HCT116 (cell line): ENCODE measurements at regions not wholly inside any gene's neighbourhood (a gene's known extent, or its start where the extent isn't known, plus 50 kb on each side); places are given as distances from the start of the nearest gene placed in this dataset.
"Not testable (repeated sequence)": the region's sequence is repeated elsewhere in the genome, so short reads cannot be mapped to it uniquely, and the experiment has no call there.

Source experiments
- ATAC-seq: fragments of 200-7000 bp; cut with Tn5 transposase; 2 replicates; pipeline ENCODE4 v1.9.1; 2020; ENCODE audit warnings: mild to moderate bottlenecking, moderate library complexity
- BruUV-seq: library from RNA; stranded (reverse); fragments of 400-500 nt; replicated peaks from 2 replicates; lab custom pipeline; 2021; lab: Mats Ljungman, UMichigan
- CTCF ChIA-PET: fragments of 300-600 bp; sonication (Branson Sonifier 250); formaldehyde crosslinking; loops from one replicate; lab custom pipeline; 2021; ENCODE audit warnings: antibody characterized with exemption; lab: Charles Lee
- POLR2A ChIA-PET: fragments of 300-600, 350-600 bp; sonication (Branson Sonifier 250); formaldehyde crosslinking; loops from one replicate; lab custom pipeline; 2021; ENCODE audit warnings: antibody characterized with exemption; lab: Charles Lee
- RAD21 ChIA-PET, 2 experiments: fragments of 300-600 bp; sonication (Branson Sonifier 250); formaldehyde crosslinking; loops; one replicate each; lab custom pipeline; 2023; ENCODE audit warnings: low total read pairs in 2 of 2; ENCODE audit not compliant: uncharacterized antibody in 2 of 2, unreplicated experiment in 2 of 2, low non-redundant PET in 1 of 2; lab: Charles Lee
- DNase-seq: peaks from one replicate; pipeline ENCODE4 v3.0.0-alpha.2; 2010; ENCODE audit warnings: low read depth, low spot score
- H2AFZ ChIP-seq: fragments of 200-600 bp; shearing (Covaris generic), sonication (generic); 2 replicates; pipeline ENCODE4 v1.6.1; 2017; ENCODE audit warnings: low read depth, mixed run types, mixed read lengths, antibody characterized with exemption, low read length; ENCODE audit not compliant: poor library complexity, severe bottlenecking
- H3K27ac ChIP-seq: 2 replicates; pipeline ENCODE4 v1.5.1; 2012; ENCODE audit warnings: low read depth, low read length
- H3K27me3 ChIP-seq: fragments of 200-600 bp; sonication (generic); 2 replicates; pipeline ENCODE4 v1.6.1; 2016; ENCODE audit warnings: mixed run types, low read length, mixed read lengths; ENCODE audit not compliant: insufficient read depth
- H3K36me3 ChIP-seq, 2 experiments: fragments of 200-500 bp in 1 of 2; fragments of 200-600 bp in 1 of 2; sonication (Bioruptor generic) in 1 of 2; sonication (generic) in 1 of 2; 2 replicates each; pipeline versions ENCODE4 v1.5.1 to v1.6.1; 2014 to 2016; ENCODE audit warnings: low read length in 2 of 2, inconsistent platforms in 1 of 2, mixed read lengths in 1 of 2, mixed run types in 1 of 2; ENCODE audit not compliant: insufficient read depth in 2 of 2, control insufficient read depth in 1 of 2
- H3K4me1 ChIP-seq, 2 experiments: fragments of 200-600 bp in 1 of 2; sonication (generic) in 1 of 2; 2 replicates each; pipeline versions ENCODE4 v1.5.1 to v1.6.1; 2012 to 2017; ENCODE audit warnings: low read length in 2 of 2, inconsistent platforms in 1 of 2, mild to moderate bottlenecking in 1 of 2, mixed read lengths in 1 of 2, mixed run types in 1 of 2, moderate library complexity in 1 of 2; ENCODE audit not compliant: insufficient read depth in 2 of 2, control insufficient read depth in 1 of 2
- H3K4me2 ChIP-seq: fragments of 200-600 bp; sonication (generic); 2 replicates; pipeline ENCODE4 v1.6.1; 2017; ENCODE audit warnings: mixed run types, low read length, mixed read lengths
- H3K4me3 ChIP-seq, 2 experiments: fragments of 200-600 bp in 1 of 2; sonication (generic) in 1 of 2; replicated peaks in 1 of 2; 2 replicates each; pipeline ENCODE4 v1.5.1; 2011 to 2016; ENCODE audit warnings: low read length in 2 of 2, control low read depth in 1 of 2, low read depth in 1 of 2, mild to moderate bottlenecking in 1 of 2, mixed read lengths in 1 of 2, mixed run types in 1 of 2
- H3K79me2 ChIP-seq: fragments of 200-600 bp; sonication (generic); 2 replicates; pipeline ENCODE4 v1.6.1; 2017; ENCODE audit warnings: mild to moderate bottlenecking, mixed run types, low read length, moderate library complexity, mixed read lengths; ENCODE audit not compliant: insufficient read depth
- H3K9ac ChIP-seq: fragments of 200-600 bp; sonication (generic); 2 replicates; pipeline ENCODE4 v1.6.1; 2016; ENCODE audit warnings: low read length, mixed read lengths
- H3K9me2 ChIP-seq: fragments of 200-600 bp; sonication (generic), shearing (Covaris generic); 2 replicates; pipeline ENCODE4 v1.6.1; 2017; ENCODE audit warnings: mixed run types, mild to moderate bottlenecking, moderate library complexity; ENCODE audit not compliant: insufficient read depth
- H3K9me3 ChIP-seq, 2 experiments: fragments of 200-500 bp in 1 of 2; fragments of 200-600 bp in 1 of 2; sonication (Bioruptor generic) in 1 of 2; sonication (generic) in 1 of 2; 2 replicates each; pipeline ENCODE4 v1.6.1; 2014 to 2017; ENCODE audit warnings: low read length in 2 of 2, mixed read lengths in 2 of 2, inconsistent platforms in 1 of 2, low read depth in 1 of 2, mild to moderate bottlenecking in 1 of 2, mixed run types in 1 of 2, moderate library complexity in 1 of 2; ENCODE audit not compliant: control insufficient read depth in 1 of 2, insufficient read depth in 1 of 2
- H4K20me1 ChIP-seq: fragments of 200-600 bp; sonication (generic), shearing (Covaris generic); 2 replicates; pipeline ENCODE4 v1.6.1; 2017; ENCODE audit warnings: mixed run types, mild to moderate bottlenecking, moderate library complexity; ENCODE audit not compliant: insufficient read depth
- ATF3 ChIP-seq: IDR thresholded peaks from 2 replicates; pipeline ENCODE4 v1.6.1; 2012
- CEBPB ChIP-seq: IDR thresholded peaks from 2 replicates; pipeline ENCODE4 v1.6.1; 2012; ENCODE audit warnings: low read depth
- CTCF ChIP-seq, 3 experiments: fragments of 200-600 bp in 1 of 3; sonication (generic) in 1 of 3; IDR thresholded peaks in 2 of 3; conservative IDR thresholded peaks in 1 of 3; 2 replicates each; pipeline ENCODE4 v1.5.1; 2012 to 2017; ENCODE audit warnings: low read depth in 2 of 3, low read length in 2 of 3, antibody characterized with exemption in 1 of 3, borderline replicate concordance in 1 of 3, control low read depth in 1 of 3, mild to moderate bottlenecking in 1 of 3, mixed read lengths in 1 of 3, mixed run types in 1 of 3, moderate library complexity in 1 of 3; ENCODE audit not compliant: insufficient read depth in 1 of 3
- ELF1 ChIP-seq: IDR thresholded peaks from 2 replicates; pipeline ENCODE4 v1.6.1; 2012; ENCODE audit warnings: low read depth, borderline replicate concordance
- REST ChIP-seq: IDR thresholded peaks from 2 replicates; pipeline ENCODE4 v1.6.1; 2012; ENCODE audit warnings: low read depth
- YY1 ChIP-seq: IDR thresholded peaks from 2 replicates; pipeline ENCODE4 v1.6.1; 2011; ENCODE audit warnings: low read length, low read depth, moderate library complexity, mild to moderate bottlenecking; ENCODE audit not compliant: insufficient replicate concordance; ENCODE audit errors: extremely low read depth
- ZBTB33 ChIP-seq: IDR thresholded peaks from 2 replicates; pipeline ENCODE4 v1.6.1; 2011; ENCODE audit warnings: mild to moderate bottlenecking, low read length, moderate library complexity; ENCODE audit not compliant: insufficient replicate concordance; ENCODE audit errors: extremely low read depth
- ZFX ChIP-seq: fragments of 450-650 bp; IDR thresholded peaks from 2 replicates; pipeline ENCODE4 v1.6.1; 2017
- ZNF274 ChIP-seq: fragments of 200-500 bp; sonication (Bioruptor generic); IDR thresholded peaks from 2 replicates; pipeline ENCODE4 v1.6.1; 2014; ENCODE audit warnings: mild to moderate bottlenecking, low read depth, low read length, inconsistent platforms
- intact Hi-C: fragments of 100-400 bp; cut with micrococcal nuclease; formaldehyde crosslinking; loops from 2 replicates; pipeline ENCODE4 v1.10.0; 2022

- TF ChIP-seq ZNF274 (no peak), ATF3 (no peak), CEBPB (no peak), ELF1 (no peak), ZFX (no peak)
These were observed 111.4 kb downstream of the MAD2L1 start (continued) for GRCh38 chr4:119955256-119955655.

GRCh38 chr4:119954487-119954886, 112.2 kb downstream of the MAD2L1 start:
- H3K9ac ChIP-seq, BruUV-seq, H3K9me3 ChIP-seq, POLR2A ChIA-PET, CTCF ChIA-PET, H3K4me1 ChIP-seq, H3K27ac ChIP-seq, H3K9me2 ChIP-seq, H3K27me3 ChIP-seq, DNase-seq, H3K4me3 ChIP-seq, intact Hi-C loops, H3K79me2 ChIP-seq, H4K20me1 ChIP-seq, H3K36me3 ChIP-seq, RAD21 ChIA-PET, H2AFZ ChIP-seq, ATAC-seq, H3K4me2 ChIP-seq: not testable (repeated sequence)

- H3K4me2 ChIP-seq = no peak overlapping the region
- H3K27me3 ChIP-seq = no peaks in the 10 kb centered on the region
- no peak overlapping the region for H2AFZ ChIP-seq
- no peaks in the 10 kb centered on the region for H4K20me1 ChIP-seq
- no peak overlapping the region for H3K4me3 ChIP-seq
- ATAC-seq = no peak
- no peaks in the 10 kb centered on the region for H3K79me2 ChIP-seq
- no peak overlapping the region for H3K27ac ChIP-seq
- POLR2A ChIA-PET = no interaction called here
- intact Hi-C loops = no loop called here
- BruUV-seq = no TSS peak
- no peaks in the 10 kb centered on the region for H3K9me3 ChIP-seq
- H3K9ac ChIP-seq = no peak overlapping the region
- no peaks in the 10 kb centered on the region for H3K36me3 ChIP-seq
- RAD21 ChIA-PET = no interaction called here
- no peaks in the 10 kb centered on the region for H3K4me1 ChIP-seq
- CTCF ChIA-PET = no interaction called here
- no peak for DNase-seq
- no peaks in the 10 kb centered on the region; the same call in 1 of the 2 replicates for H3K9me2 ChIP-seq
- TF ChIP-seq ATF3 = no peak
- no peak for TF ChIP-seq CTCF (IDR thresholded peaks at IDR 0.05 in 2 of 3, conservative IDR thresholded peaks at IDR 0.05 in 1 of 3; ENCODE audit: borderline replicate concordance in 1 of 3, insufficient read depth in 1 of 3, low read depth in 2 of 3, low read length in 2 of 3)
- no peak for TF ChIP-seq REST
- no peak for TF ChIP-seq YY1
- no peak for TF ChIP-seq ZBTB33
These were observed 120.3 kb downstream of the MAD2L1 start for GRCh38 chr4:119946359-119946758.
